ENCODE measurements at regions not wholly inside any gene's neighbourhood (a gene's known extent, or its start where the extent isn't known, plus 50 kb on each side); places are given as distances from the start of the nearest gene placed in this dataset.

DNA sequence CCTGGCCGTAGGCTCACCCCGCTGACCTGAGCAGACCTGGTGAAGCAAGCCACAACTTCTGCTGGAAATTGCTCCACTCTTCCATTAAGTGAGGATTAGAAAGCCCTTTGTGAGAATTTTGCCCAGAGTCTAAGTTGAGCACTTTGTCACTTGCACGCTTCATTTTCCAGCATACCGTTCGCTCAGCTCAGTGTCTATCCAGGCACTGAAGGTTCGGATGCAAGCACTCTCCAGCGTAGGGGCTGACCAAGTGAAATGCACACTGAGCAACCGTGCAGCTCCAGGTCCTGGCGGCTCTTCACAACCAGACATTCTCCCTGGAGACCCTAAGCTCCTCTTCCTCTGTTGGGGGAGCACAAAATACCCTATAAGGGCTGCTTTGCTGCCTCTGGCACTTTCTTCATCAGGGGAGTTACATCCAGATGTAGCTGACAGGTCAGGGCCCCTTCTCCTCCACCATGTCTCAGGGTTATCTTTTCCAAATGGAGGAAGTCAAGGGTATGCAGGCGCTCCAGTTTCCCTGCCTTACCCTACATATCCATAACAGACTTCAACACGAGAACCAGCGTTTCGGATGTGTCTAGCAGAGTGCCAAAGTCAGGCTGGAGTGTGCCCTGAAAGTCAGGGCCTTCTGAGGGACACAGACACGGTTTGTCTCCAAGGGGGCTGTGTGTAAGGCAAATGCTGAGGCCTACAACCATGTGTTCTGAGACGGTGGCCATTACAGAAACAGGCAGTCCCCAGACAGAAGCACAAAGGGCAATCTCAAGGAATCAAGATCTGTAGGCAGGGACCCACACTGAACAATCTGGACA lies 146.7 kb upstream of the AFDN start:
- TF ChIP-seq, protein P1, sequence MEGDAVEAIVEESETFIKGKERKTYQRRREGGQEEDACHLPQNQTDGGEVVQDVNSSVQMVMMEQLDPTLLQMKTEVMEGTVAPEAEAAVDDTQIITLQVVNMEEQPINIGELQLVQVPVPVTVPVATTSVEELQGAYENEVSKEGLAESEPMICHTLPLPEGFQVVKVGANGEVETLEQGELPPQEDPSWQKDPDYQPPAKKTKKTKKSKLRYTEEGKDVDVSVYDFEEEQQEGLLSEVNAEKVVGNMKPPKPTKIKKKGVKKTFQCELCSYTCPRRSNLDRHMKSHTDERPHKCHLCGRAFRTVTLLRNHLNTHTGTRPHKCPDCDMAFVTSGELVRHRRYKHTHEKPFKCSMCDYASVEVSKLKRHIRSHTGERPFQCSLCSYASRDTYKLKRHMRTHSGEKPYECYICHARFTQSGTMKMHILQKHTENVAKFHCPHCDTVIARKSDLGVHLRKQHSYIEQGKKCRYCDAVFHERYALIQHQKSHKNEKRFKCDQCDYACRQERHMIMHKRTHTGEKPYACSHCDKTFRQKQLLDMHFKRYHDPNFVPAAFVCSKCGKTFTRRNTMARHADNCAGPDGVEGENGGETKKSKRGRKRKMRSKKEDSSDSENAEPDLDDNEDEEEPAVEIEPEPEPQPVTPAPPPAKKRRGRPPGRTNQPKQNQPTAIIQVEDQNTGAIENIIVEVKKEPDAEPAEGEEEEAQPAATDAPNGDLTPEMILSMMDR (IDR thresholded peaks at IDR 0.05): no peak
- TF ChIP-seq POLR2A (IDR thresholded peaks at IDR 0.05): no peak

Data from thyroid gland (tissue), 4 donors.